Neural progenitor cell (in vitro differentiated cells): ENCODE measurements at regions not wholly inside any gene's neighbourhood (a gene's known extent, or its start where the extent isn't known, plus 50 kb on each side); places are given as distances from the start of the nearest gene placed in this dataset.

ENCODE experiments used
- DNase-seq: peaks from one replicate; pipeline ENCODE4 v3.0.0-alpha.2; 2016; ENCODE audit warnings: low spot score
- H2AFZ ChIP-seq: fragments of 200-600 bp; sonication (generic); replicated peaks from 2 replicates; pipeline ENCODE4 v1.6.1; 2016; ENCODE audit warnings: antibody characterized with exemption
- H3F3A ChIP-seq: fragments of 200-600 bp; sonication (generic); 2 replicates; pipeline ENCODE4 v1.6.1; 2016; ENCODE audit warnings: antibody characterized with exemption, low read depth
- H3K27ac ChIP-seq: fragments of 200-600 bp; sonication (generic); 2 replicates; pipeline ENCODE4 v1.5.1; 2016; ENCODE audit warnings: mild to moderate bottlenecking
- H3K27me3 ChIP-seq: fragments of 200-600 bp; sonication (generic); 2 replicates; pipeline ENCODE4 v1.6.1; 2016; ENCODE audit warnings: mild to moderate bottlenecking, moderate library complexity
- H3K36me3 ChIP-seq: fragments of 200-600 bp; sonication (generic); 2 replicates; pipeline ENCODE4 v1.5.1; 2016
- H3K4me1 ChIP-seq: fragments of 200-600 bp; sonication (generic); 2 replicates; pipeline ENCODE4 v1.6.1; 2016; ENCODE audit warnings: mixed run types
- H3K4me2 ChIP-seq: fragments of 200-600 bp; sonication (generic); 2 replicates; pipeline ENCODE4 v1.6.1; 2016
- H3K4me3 ChIP-seq: fragments of 200-600 bp; sonication (generic); 2 replicates; pipeline ENCODE4 v1.5.1; 2016
- H3K79me2 ChIP-seq: fragments of 200-600 bp; sonication (generic); 2 replicates; pipeline ENCODE4 v1.6.1; 2016; ENCODE audit warnings: low read depth
- H3K9ac ChIP-seq: fragments of 200-600 bp; sonication (generic); 2 replicates; pipeline ENCODE4 v1.6.1; 2016
- H3K9me3 ChIP-seq: fragments of 200-600 bp; sonication (generic); 2 replicates; pipeline ENCODE4 v1.5.1; 2016; ENCODE audit warnings: low read depth
- H4K20me1 ChIP-seq: fragments of 200-600 bp; sonication (generic); 2 replicates; pipeline ENCODE4 v1.6.1; 2016; ENCODE audit warnings: low read depth
- H3K27ac Mint-ChIP-seq: 3 replicates; pipeline ENCODE4 v1.8.0; 2021; ENCODE audit warnings: mixed read lengths
- H3K27me3 Mint-ChIP-seq: 2 replicates; pipeline ENCODE4 v1.8.0; 2022; ENCODE audit warnings: low read depth, mild to moderate bottlenecking, inconsistent platforms, moderate library complexity, mixed read lengths; ENCODE audit not compliant: insufficient read depth
- H3K36me3 Mint-ChIP-seq: 3 replicates; pipeline ENCODE4 v1.8.0; 2021; ENCODE audit warnings: mixed read lengths
- H3K4me1 Mint-ChIP-seq: 3 replicates; pipeline ENCODE4 v1.8.0; 2021; ENCODE audit warnings: mixed read lengths
- H3K4me3 Mint-ChIP-seq: 3 replicates; pipeline ENCODE4 v1.8.0; 2021; ENCODE audit warnings: mild to moderate bottlenecking, moderate library complexity, mixed read lengths
- H3K9me3 Mint-ChIP-seq: 3 replicates; pipeline ENCODE4 v1.8.0; 2020; ENCODE audit warnings: mixed read lengths
- CTCF ChIP-seq: fragments of 200-600 bp; sonication (generic); IDR thresholded peaks from 2 replicates; pipeline ENCODE4 v1.5.1; 2017; ENCODE audit warnings: antibody characterized with exemption, mild to moderate bottlenecking
- EZH2 ChIP-seq: fragments of 200-600 bp; sonication (generic); IDR thresholded peaks from 2 replicates; pipeline ENCODE4 v1.6.1; 2017; ENCODE audit warnings: antibody characterized with exemption, mild to moderate bottlenecking, moderate library complexity
- EZH2phosphoT487 ChIP-seq: fragments of 200-600 bp; sonication (generic); IDR thresholded peaks from 2 replicates; pipeline ENCODE4 v1.6.1; 2017; ENCODE audit warnings: antibody characterized with exemption

- no peak overlapping the region for H2AFZ ChIP-seq
- no peaks in the 10 kb centered on the region for H3K27me3 ChIP-seq
- no peak for DNase-seq
- no peak overlapping the region for H3K27ac ChIP-seq
- no peak overlapping the region for H3K27ac Mint-ChIP-seq
- no peaks in the 10 kb centered on the region for H3K79me2 ChIP-seq
- H3K9me3 ChIP-seq = no peaks in the 10 kb centered on the region
- H3K9me3 Mint-ChIP-seq = no peaks in the 10 kb centered on the region
- H3K4me2 ChIP-seq = no peak overlapping the region
- no peak overlapping the region for H3K4me3 Mint-ChIP-seq
- peaks cover 2% of the 10 kb centered on the region for H3K36me3 Mint-ChIP-seq
- no peaks in the 10 kb centered on the region for H4K20me1 ChIP-seq
- no peak overlapping the region for H3K4me3 ChIP-seq
- no peaks in the 10 kb centered on the region for H3K4me1 ChIP-seq
- no peaks in the 10 kb centered on the region for H3F3A ChIP-seq
- peaks cover 11% of the 10 kb centered on the region for H3K27me3 Mint-ChIP-seq
- TF ChIP-seq EZH2phosphoT487 (no peak), CTCF (no peak), EZH2 (no peak)
- no peaks in the 10 kb centered on the region for H3K4me1 Mint-ChIP-seq
- H3K36me3 ChIP-seq = no peaks in the 10 kb centered on the region
- no peak overlapping the region for H3K9ac ChIP-seq
These were observed 137.9 kb upstream of the CAMK1G start for GRCh38 chr1:209445576-209445975.

- TF ChIP-seq CTCF (no peak), EZH2 (no peak), EZH2phosphoT487 (no peak)
- Histone ChIP-seq H3K36me3 (no peaks in the 10 kb centered on the region), H4K20me1 (no peaks in the 10 kb centered on the region), H2AFZ (no peak overlapping the region), H3K9me3 (no peaks in the 10 kb centered on the region), H3F3A (no peaks in the 10 kb centered on the region), H3K4me1 (no peaks in the 10 kb centered on the region), H3K27me3 (no peaks in the 10 kb centered on the region), H3K9ac (no peak overlapping the region), H3K4me2 (no peak overlapping the region), H3K4me3 (no peak overlapping the region), H3K79me2 (no peaks in the 10 kb centered on the region), H3K27ac (no peak overlapping the region)
- Mint-ChIP-seq H3K36me3 (peaks cover 2% of the 10 kb centered on the region), H3K4me3 (no peak overlapping the region), H3K27me3 (peaks cover 9% of the 10 kb centered on the region), H3K9me3 (no peaks in the 10 kb centered on the region), H3K27ac (no peak overlapping the region), H3K4me1 (no peaks in the 10 kb centered on the region)
- DNase-seq = no peak
These were observed 137.2 kb upstream of the CAMK1G start for GRCh38 chr1:209446356-209446755.

- no peak overlapping the region for H3K27ac ChIP-seq
These were observed 129.0 kb upstream of the CAMK1G start for GRCh38 chr1:209454340-209454994.

More at GRCh38 chr1:209454340-209454994, 129.0 kb upstream of the CAMK1G start:
- no peak for DNase-seq
- Histone ChIP-seq H3K79me2 (no peaks in the 10 kb centered on the region), H3K36me3 (no peaks in the 10 kb centered on the region), H3F3A (no peaks in the 10 kb centered on the region), H4K20me1 (no peaks in the 10 kb centered on the region), H3K4me3 (no peak overlapping the region), H3K9ac (no peak overlapping the region), H3K4me1 (peaks cover 16% of the 10 kb centered on the region), H2AFZ (no peak overlapping the region), H3K9me3 (no peaks in the 10 kb centered on the region), H3K4me2 (no peak overlapping the region), H3K27me3 (no peaks in the 10 kb centered on the region)
- Mint-ChIP-seq H3K36me3 (no peaks in the 10 kb centered on the region), H3K27ac (no peak overlapping the region), H3K9me3 (no peaks in the 10 kb centered on the region), H3K4me1 (peaks cover 25% of the 10 kb centered on the region), H3K27me3 (peaks cover 3% of the 10 kb centered on the region), H3K4me3 (no peak overlapping the region)
- TF ChIP-seq CTCF (no peak), EZH2 (no peak), EZH2phosphoT487 (no peak)
